CD4-positive, alpha-beta T cell (primary cell): ENCODE measurements at regions not wholly inside any gene's neighbourhood (a gene's known extent, or its start where the extent isn't known, plus 50 kb on each side); places are given as distances from the start of the nearest gene placed in this dataset.

Experiments
- ATAC-seq: fragments of 200-7000 bp; cut with Tn5 transposase; one replicate; pipeline ENCODE4 v1.10.0; 2022; ENCODE audit warnings: mild to moderate bottlenecking; ENCODE audit not compliant: poor library complexity
- CTCF ChIA-PET: fragments of 350-600 bp; sonication (Branson Sonifier 250); formaldehyde crosslinking; loops from one replicate; lab custom pipeline; 2021; ENCODE audit warnings: antibody characterized with exemption, inconsistent platforms; lab: Charles Lee
- POLR2A ChIA-PET: fragments of 350-600 bp; sonication (Branson Sonifier 250); formaldehyde crosslinking; loops from one replicate; lab custom pipeline; 2021; ENCODE audit warnings: antibody characterized with exemption, inconsistent platforms; lab: Charles Lee
- DNase-seq, 14 experiments: peaks; one replicate each; pipeline ENCODE4 v3.0.0-alpha.2; 2013 to 2020; ENCODE audit warnings: mixed read lengths in 2 of 14
- H3K27ac ChIP-seq, 2 donors: one replicate each; pipeline versions ENCODE4 v1.5.1 to v1.7.0; 2013; ENCODE audit warnings: low read length in 2 of 2, low read depth in 1 of 2, mild to moderate bottlenecking in 1 of 2
- H3K27me3 ChIP-seq, 2 experiments: 1 replicate in 1 of 2; 2 replicates in 1 of 2; pipeline versions ENCODE4 v1.6.1 to v1.7.0; 2013; ENCODE audit warnings: low read length in 2 of 2, control low read depth in 1 of 2, mild to moderate bottlenecking in 1 of 2, moderate library complexity in 1 of 2; ENCODE audit not compliant: insufficient read depth in 2 of 2, control insufficient read depth in 1 of 2
- H3K36me3 ChIP-seq: one replicate; pipeline ENCODE4 v1.6.1; 2013; ENCODE audit warnings: low read length, control low read depth; ENCODE audit not compliant: insufficient read depth
- H3K4me1 ChIP-seq: one replicate; pipeline ENCODE4 v1.6.1; 2013; ENCODE audit warnings: low read length, control low read depth; ENCODE audit not compliant: insufficient read depth
- H3K4me3 ChIP-seq: one replicate; pipeline ENCODE4 v1.5.1; 2013; ENCODE audit warnings: mild to moderate bottlenecking, low read length, moderate library complexity
- H3K9me3 ChIP-seq, 2 experiments: 1 replicate in 1 of 2; 2 replicates in 1 of 2; pipeline versions ENCODE4 v1.6.1 to v1.7.0; 2013; ENCODE audit warnings: low read length in 2 of 2, mild to moderate bottlenecking in 2 of 2, control low read depth in 1 of 2, moderate library complexity in 1 of 2; ENCODE audit not compliant: control insufficient read depth in 1 of 2, insufficient read depth in 1 of 2
- H3K27ac Mint-ChIP-seq: one replicate; pipeline ENCODE4 v1.8.0; 2020; ENCODE audit warnings: mixed read lengths
- H3K27me3 Mint-ChIP-seq: one replicate; pipeline ENCODE4 v1.8.0; 2021; ENCODE audit warnings: mixed read lengths
- H3K36me3 Mint-ChIP-seq: one replicate; pipeline ENCODE4 v1.8.0; 2021; ENCODE audit warnings: low read depth, mixed read lengths
- H3K4me1 Mint-ChIP-seq: one replicate; pipeline ENCODE4 v1.8.0; 2021; ENCODE audit warnings: low read depth, mixed read lengths
- H3K4me3 Mint-ChIP-seq: one replicate; pipeline ENCODE4 v1.8.0; 2020; ENCODE audit warnings: mild to moderate bottlenecking, mixed read lengths
- H3K9me3 Mint-ChIP-seq: one replicate; pipeline ENCODE4 v1.8.0; 2020; ENCODE audit warnings: mixed read lengths
- intact Hi-C, 2 experiments: fragments of 100-400 bp; cut with DNase I in 1 of 2; cut with micrococcal nuclease in 1 of 2; formaldehyde crosslinking; loops; one replicate each; pipeline versions ENCODE4 v1.15.1 to v1.9.0; 2023 to 2025; cut with DNase I, micrococcal nuclease
- TF ChIP-seq, protein P1 (sequence below): fragments of 200-600 bp; IDR thresholded peaks from one replicate; pipeline ENCODE4 v1.8.0; 2022; ENCODE audit warnings: antibody characterized with exemption, mild to moderate bottlenecking

GRCh38 chr2:13066676-13067075, 349.9 kb downstream of the TRIB2 start:
- Histone ChIP-seq H3K4me1 (no peaks in the 10 kb centered on the region), H3K9me3 (no peaks in the 10 kb centered on the region), H3K27ac (no peak overlapping the region), H3K4me3 (no peak overlapping the region), H3K27me3 (peaks cover 4 to 10% of the 10 kb centered on the region in 2 experiments), H3K36me3 (no peaks in the 10 kb centered on the region)
- ATAC-seq = no peak
- H3K9me3 Mint-ChIP-seq = no peaks in the 10 kb centered on the region
- H3K4me3 Mint-ChIP-seq = no peak overlapping the region
- H3K27ac Mint-ChIP-seq = no peak overlapping the region
- POLR2A ChIA-PET = no interaction called here
- no peak for DNase-seq
- H3K27me3 Mint-ChIP-seq = peaks cover 45% of the 10 kb centered on the region
- no peaks in the 10 kb centered on the region for H3K36me3 Mint-ChIP-seq
- TF ChIP-seq, protein P1, sequence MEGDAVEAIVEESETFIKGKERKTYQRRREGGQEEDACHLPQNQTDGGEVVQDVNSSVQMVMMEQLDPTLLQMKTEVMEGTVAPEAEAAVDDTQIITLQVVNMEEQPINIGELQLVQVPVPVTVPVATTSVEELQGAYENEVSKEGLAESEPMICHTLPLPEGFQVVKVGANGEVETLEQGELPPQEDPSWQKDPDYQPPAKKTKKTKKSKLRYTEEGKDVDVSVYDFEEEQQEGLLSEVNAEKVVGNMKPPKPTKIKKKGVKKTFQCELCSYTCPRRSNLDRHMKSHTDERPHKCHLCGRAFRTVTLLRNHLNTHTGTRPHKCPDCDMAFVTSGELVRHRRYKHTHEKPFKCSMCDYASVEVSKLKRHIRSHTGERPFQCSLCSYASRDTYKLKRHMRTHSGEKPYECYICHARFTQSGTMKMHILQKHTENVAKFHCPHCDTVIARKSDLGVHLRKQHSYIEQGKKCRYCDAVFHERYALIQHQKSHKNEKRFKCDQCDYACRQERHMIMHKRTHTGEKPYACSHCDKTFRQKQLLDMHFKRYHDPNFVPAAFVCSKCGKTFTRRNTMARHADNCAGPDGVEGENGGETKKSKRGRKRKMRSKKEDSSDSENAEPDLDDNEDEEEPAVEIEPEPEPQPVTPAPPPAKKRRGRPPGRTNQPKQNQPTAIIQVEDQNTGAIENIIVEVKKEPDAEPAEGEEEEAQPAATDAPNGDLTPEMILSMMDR = no peak
- intact Hi-C loops = no loop called here
- no peaks in the 10 kb centered on the region for H3K4me1 Mint-ChIP-seq
- CTCF ChIA-PET = no interaction called here

DNA sequence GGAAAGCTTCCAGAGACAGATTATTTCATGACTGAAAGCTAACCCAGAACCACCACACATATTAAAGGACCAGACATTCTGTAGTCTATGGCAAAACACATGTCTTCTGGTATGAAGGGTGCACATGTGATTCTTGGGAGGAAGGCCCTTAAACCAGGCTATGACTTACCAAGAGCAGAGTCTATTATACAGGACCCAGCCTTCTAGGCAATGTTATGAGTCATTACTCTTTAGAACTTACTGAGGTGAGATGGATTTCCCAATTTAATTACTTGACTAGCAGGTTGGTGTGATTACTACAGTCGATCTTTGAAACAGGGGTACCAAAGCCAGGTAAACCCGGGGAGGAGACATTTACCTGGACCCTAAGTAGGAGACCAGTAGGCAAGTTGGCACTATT, 350.8 kb downstream of the TRIB2 start:
- H3K4me3 ChIP-seq = no peak overlapping the region
- H3K36me3 Mint-ChIP-seq = no peaks in the 10 kb centered on the region
- no peak overlapping the region for H3K27ac Mint-ChIP-seq
- TF ChIP-seq, protein P1 = no peak
- H3K27me3 Mint-ChIP-seq = peaks cover 47% of the 10 kb centered on the region
- no peaks in the 10 kb centered on the region for H3K9me3 Mint-ChIP-seq
- ATAC-seq (no peak), DNase-seq (no peak)
- CTCF ChIA-PET = no interaction called here
- POLR2A ChIA-PET = no interaction called here
- no peaks in the 10 kb centered on the region for H3K4me1 ChIP-seq
- H3K27me3 ChIP-seq = peaks cover 5 to 10% of the 10 kb centered on the region in 2 experiments
- intact Hi-C loops = no loop called here
- no peaks in the 10 kb centered on the region for H3K4me1 Mint-ChIP-seq
- no peak overlapping the region for H3K27ac ChIP-seq
- no peaks in the 10 kb centered on the region for H3K36me3 ChIP-seq
- H3K9me3 ChIP-seq = no peaks in the 10 kb centered on the region
- no peak overlapping the region for H3K4me3 Mint-ChIP-seq

DNA sequence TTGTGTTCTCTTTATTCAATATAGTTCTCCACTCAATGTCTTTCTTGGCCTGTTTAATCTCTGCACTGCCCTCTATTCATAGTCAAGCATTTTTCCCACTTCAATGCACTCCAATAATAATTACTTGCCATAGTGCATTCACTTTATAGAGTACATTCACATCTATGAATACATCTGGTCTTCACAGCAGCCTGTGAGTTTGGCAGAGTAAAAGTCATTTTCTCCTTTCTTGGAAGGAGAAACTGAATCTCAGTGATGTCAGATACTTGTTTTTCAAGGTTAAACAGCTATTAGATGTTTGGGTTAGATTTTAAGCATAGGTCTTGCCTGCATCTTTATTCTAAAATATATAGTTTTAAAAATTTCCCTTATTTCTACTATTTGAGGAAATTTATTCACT, 373.2 kb downstream of the TRIB2 start:
- no peak overlapping the region for H3K27ac ChIP-seq
- intact Hi-C loops = no loop called here
- CTCF ChIA-PET = no interaction called here
- Mint-ChIP-seq H3K36me3 (no peaks in the 10 kb centered on the region), H3K27me3 (peaks cover 47% of the 10 kb centered on the region), H3K9me3 (no peaks in the 10 kb centered on the region), H3K27ac (no peak overlapping the region), H3K4me3 (no peak overlapping the region), H3K4me1 (no peaks in the 10 kb centered on the region)
- DNase-seq (no peak), ATAC-seq (no peak)
- TF ChIP-seq, protein P1 = no peak
- H3K4me1 ChIP-seq = no peaks in the 10 kb centered on the region
- H3K27me3 ChIP-seq = peaks cover 3 to 15% of the 10 kb centered on the region in 2 experiments
- POLR2A ChIA-PET = no interaction called here
- H3K4me3 ChIP-seq = no peak overlapping the region
- H3K36me3 ChIP-seq = no peaks in the 10 kb centered on the region
- no peaks in the 10 kb centered on the region for H3K9me3 ChIP-seq
